ENCODE measurements at regions not wholly inside any gene's neighbourhood (a gene's known extent, or its start where the extent isn't known, plus 50 kb on each side); places are given as distances from the start of the nearest gene placed in this dataset.

DNA sequence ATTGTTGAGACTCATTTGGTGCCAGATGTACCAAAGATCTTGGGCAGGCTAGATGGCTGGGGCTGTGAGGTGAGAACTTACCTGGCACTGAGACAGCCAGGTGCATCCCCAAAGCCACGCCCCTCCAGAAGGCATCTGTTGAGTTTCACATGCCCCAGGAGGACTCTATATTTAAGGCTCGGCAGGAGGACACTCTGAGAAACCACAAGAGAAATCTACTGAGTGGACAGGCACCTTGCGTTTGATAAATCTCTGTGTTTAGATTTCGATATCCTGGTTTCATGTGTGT is 197.9 kb upstream of the ZNF536 start:
- peaks cover 15% of the 10 kb centered on the region for H3K27me3 Mint-ChIP-seq
- H3K9me3 ChIP-seq (ENCODE audit: control insufficient read depth in 1 of 2, insufficient read depth in 1 of 2, low read length in 2 of 2): peaks cover 0 to 17% of the 10 kb centered on the region in 2 experiments
- no peak for ATAC-seq (ENCODE audit: poor library complexity)
- H3K9me3 Mint-ChIP-seq: peaks cover 3% of the 10 kb centered on the region
- H3K27ac ChIP-seq (ENCODE audit: low read depth in 1 of 2, low read length in 2 of 2): no peak overlapping the region
- H3K36me3 ChIP-seq (ENCODE audit: insufficient read depth, low read length): no peaks in the 10 kb centered on the region
- TF ChIP-seq, protein P1, sequence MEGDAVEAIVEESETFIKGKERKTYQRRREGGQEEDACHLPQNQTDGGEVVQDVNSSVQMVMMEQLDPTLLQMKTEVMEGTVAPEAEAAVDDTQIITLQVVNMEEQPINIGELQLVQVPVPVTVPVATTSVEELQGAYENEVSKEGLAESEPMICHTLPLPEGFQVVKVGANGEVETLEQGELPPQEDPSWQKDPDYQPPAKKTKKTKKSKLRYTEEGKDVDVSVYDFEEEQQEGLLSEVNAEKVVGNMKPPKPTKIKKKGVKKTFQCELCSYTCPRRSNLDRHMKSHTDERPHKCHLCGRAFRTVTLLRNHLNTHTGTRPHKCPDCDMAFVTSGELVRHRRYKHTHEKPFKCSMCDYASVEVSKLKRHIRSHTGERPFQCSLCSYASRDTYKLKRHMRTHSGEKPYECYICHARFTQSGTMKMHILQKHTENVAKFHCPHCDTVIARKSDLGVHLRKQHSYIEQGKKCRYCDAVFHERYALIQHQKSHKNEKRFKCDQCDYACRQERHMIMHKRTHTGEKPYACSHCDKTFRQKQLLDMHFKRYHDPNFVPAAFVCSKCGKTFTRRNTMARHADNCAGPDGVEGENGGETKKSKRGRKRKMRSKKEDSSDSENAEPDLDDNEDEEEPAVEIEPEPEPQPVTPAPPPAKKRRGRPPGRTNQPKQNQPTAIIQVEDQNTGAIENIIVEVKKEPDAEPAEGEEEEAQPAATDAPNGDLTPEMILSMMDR (IDR thresholded peaks at IDR 0.05): no peak
- CTCF ChIA-PET: no interaction called here
- H3K36me3 Mint-ChIP-seq (ENCODE audit: low read depth): no peaks in the 10 kb centered on the region
- no peak overlapping the region for H3K4me3 Mint-ChIP-seq
- H3K27ac Mint-ChIP-seq: no peak overlapping the region
- DNase-seq: no peak
- no peaks in the 10 kb centered on the region for H3K4me1 Mint-ChIP-seq (ENCODE audit: low read depth)
- intact Hi-C loops (cut with DNase I, micrococcal nuclease): no loop called here
- H3K27me3 ChIP-seq (ENCODE audit: control insufficient read depth in 1 of 2, insufficient read depth in 2 of 2, low read length in 2 of 2): no peaks in the 10 kb centered on the region
- POLR2A ChIA-PET: no interaction called here
- no peak overlapping the region for H3K4me3 ChIP-seq (ENCODE audit: low read length)
- H3K4me1 ChIP-seq (ENCODE audit: insufficient read depth, low read length): no peaks in the 10 kb centered on the region

DNA sequence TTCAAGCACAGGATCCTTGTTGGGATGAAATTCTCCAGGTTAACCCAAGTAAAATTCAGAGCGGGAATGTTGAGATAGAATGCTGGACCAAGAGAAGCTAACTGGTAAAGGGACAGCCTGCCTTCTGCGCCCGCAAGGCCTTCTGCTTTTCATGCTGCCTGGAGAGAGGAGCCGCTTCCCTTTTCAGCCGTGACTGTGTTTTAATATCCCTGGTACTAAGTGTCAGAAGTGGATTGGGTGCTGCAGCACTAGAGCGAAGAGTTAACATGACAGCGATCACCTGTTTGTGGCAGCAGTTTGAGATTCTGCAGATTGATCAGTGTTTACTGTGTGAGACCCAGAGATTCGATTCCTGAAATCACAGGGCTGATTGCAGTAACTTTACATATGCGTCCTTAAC is 197.4 kb upstream of the ZNF536 start:
- no peak for DNase-seq
- CTCF ChIA-PET: no interaction called here
- Histone ChIP-seq H3K4me3 (ENCODE audit: low read length) (no peak overlapping the region), H3K27me3 (ENCODE audit: control insufficient read depth in 1 of 2, insufficient read depth in 2 of 2, low read length in 2 of 2) (no peaks in the 10 kb centered on the region), H3K27ac (ENCODE audit: low read depth in 1 of 2, low read length in 2 of 2) (no peak overlapping the region), H3K4me1 (ENCODE audit: insufficient read depth, low read length) (no peaks in the 10 kb centered on the region), H3K36me3 (ENCODE audit: insufficient read depth, low read length) (no peaks in the 10 kb centered on the region), H3K9me3 (ENCODE audit: control insufficient read depth in 1 of 2, insufficient read depth in 1 of 2, low read length in 2 of 2) (peaks cover 0 to 12% of the 10 kb centered on the region in 2 experiments)
- POLR2A ChIA-PET: no interaction called here
- H3K4me3 Mint-ChIP-seq: no peak overlapping the region
- ATAC-seq (ENCODE audit: poor library complexity): no peak
- H3K36me3 Mint-ChIP-seq (ENCODE audit: low read depth): no peaks in the 10 kb centered on the region
- intact Hi-C loops (cut with DNase I, micrococcal nuclease): no loop called here
- H3K27ac Mint-ChIP-seq: no peak overlapping the region
- TF ChIP-seq, protein P1 (IDR thresholded peaks at IDR 0.05): no peak
- H3K9me3 Mint-ChIP-seq: peaks cover 7% of the 10 kb centered on the region
- no peaks in the 10 kb centered on the region for H3K4me1 Mint-ChIP-seq (ENCODE audit: low read depth)
- peaks cover 15% of the 10 kb centered on the region for H3K27me3 Mint-ChIP-seq

DNA sequence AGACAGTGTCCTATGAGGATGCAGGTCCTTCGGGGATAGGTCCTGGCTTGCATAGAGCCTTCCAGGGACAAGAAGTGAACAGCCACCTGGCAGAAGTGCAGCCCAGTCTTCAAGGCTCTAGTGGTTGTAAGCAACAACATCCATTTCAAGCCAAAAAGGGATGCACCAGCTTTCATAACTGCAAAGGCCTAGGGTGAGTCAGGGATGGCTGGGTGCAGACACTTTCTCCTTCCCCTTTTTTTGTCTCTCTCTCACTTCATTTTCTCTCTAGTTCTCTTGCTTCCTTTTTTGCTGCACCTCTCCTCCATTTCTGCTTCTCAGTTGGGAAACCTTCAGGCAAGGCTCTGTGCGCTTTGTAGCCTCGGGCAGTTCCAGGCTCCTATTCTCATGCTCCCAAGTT is 196.2 kb upstream of the ZNF536 start:
- Mint-ChIP-seq H3K36me3 (ENCODE audit: low read depth) (no peaks in the 10 kb centered on the region), H3K27me3 (peaks cover 15% of the 10 kb centered on the region), H3K4me1 (ENCODE audit: low read depth) (no peaks in the 10 kb centered on the region), H3K27ac (no peak overlapping the region), H3K9me3 (peaks cover 7% of the 10 kb centered on the region), H3K4me3 (no peak overlapping the region)
- peaks cover 8% of the 10 kb centered on the region in 2 experiments for H3K9me3 ChIP-seq (ENCODE audit: control insufficient read depth in 1 of 2, insufficient read depth in 1 of 2, low read length in 2 of 2)
- intact Hi-C loops (cut with DNase I, micrococcal nuclease): no loop called here
- no peaks in the 10 kb centered on the region for H3K27me3 ChIP-seq (ENCODE audit: control insufficient read depth in 1 of 2, insufficient read depth in 2 of 2, low read length in 2 of 2)
- no peak for ATAC-seq (ENCODE audit: poor library complexity)
- no peaks in the 10 kb centered on the region for H3K36me3 ChIP-seq (ENCODE audit: insufficient read depth, low read length)
- no peaks in the 10 kb centered on the region for H3K4me1 ChIP-seq (ENCODE audit: insufficient read depth, low read length)
- no peak for DNase-seq
- no peak overlapping the region for H3K4me3 ChIP-seq (ENCODE audit: low read length)
- TF ChIP-seq, protein P1 (IDR thresholded peaks at IDR 0.05): no peak
- POLR2A ChIA-PET: no interaction called here
- CTCF ChIA-PET: no interaction called here
- no peak overlapping the region for H3K27ac ChIP-seq (ENCODE audit: low read depth in 1 of 2, low read length in 2 of 2)

Data from CD4-positive, alpha-beta T cell (primary cell).